ENCODE measurements at regions not wholly inside any gene's neighbourhood (a gene's known extent, or its start where the extent isn't known, plus 50 kb on each side); places are given as distances from the start of the nearest gene placed in this dataset.
"Not testable (repeated sequence)": the region's sequence is repeated elsewhere in the genome, so short reads cannot be mapped to it uniquely, and the experiment has no call there.

DNA sequence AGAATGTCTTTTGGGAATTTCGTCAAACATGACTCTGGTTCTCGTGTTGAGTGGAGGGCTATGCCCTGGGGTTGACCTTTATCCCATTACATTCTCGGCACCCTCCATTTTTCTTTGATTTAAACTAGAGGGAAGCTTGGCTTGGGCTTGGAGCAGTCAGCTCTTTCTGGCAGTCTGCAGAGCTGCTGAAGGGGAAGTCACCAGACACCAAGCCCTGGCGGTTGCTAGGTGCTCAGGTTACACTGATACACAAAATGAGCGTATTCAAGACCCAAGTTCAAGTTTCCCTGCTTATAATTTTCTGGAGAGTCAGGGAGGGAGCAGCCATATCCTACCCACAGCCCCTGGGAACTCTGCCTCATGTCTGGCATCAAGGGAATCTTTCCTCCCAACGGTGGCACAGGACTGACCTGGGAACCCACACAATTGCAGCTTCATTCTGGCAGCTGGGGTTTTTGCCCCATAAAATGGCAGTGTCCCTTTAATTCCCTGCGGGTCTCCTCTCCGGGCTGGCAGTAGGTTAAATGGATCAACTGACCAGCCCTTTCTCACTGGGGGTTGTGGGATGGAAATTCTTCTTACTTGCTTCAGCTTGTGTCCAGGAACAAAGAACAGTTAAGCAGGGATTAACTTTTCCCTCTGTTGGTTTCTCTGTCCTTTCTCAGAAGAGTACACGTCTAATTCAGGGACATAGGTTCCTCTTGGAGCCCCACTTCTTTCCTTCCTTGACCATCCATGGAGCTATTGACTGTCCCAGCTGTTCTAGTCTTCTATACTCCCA lies 110.0 kb upstream of the DLG1 start:
- no peak for DNase-seq (ENCODE audit: extremely low read depth in 1 of 2, low read depth in 1 of 2)

DNA sequence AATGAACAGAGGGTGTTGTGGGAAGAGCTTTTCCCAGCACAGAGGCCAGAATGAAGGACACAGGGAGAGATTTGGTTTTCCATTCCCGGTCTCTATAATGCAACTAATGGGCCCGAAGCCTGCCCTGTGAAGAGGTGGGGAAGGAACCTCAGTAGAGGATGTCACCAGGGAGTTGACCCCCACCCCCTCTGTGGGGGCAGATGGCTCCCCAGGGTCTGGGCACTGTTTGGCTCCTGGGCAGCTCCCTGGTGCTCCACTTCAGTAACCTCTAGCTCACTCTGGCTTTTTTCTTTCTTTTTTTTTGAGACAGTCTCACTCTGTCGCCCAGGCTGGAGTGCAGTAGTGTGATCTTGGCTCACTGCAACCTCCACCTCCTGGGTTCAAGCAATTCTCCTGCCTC lies 109.1 kb upstream of the DLG1 start:
- DNase-seq (ENCODE audit: extremely low read depth in 1 of 2, low read depth in 1 of 2), result no peak

DNA sequence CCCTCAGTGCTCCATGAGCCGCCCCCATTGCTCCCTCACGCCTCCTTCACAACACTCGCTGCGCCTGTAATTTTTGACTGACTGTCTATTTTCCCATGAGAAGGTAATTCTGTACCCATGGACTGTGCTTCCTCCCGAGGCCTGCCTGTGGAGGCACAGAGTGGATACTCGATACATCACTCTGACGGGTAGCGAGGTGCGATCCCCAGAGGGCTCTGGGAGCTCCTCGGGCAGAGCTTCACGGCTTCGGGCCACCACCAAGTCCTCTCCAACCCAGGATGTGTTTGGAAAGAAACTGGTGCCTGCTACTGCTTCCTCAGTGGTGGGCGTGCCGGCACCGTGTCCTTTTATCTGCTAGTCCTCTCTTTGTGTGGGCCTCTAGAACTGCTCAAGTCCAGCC lies 108.6 kb upstream of the DLG1 start:
- DNase-seq (ENCODE audit: extremely low read depth in 1 of 2, low read depth in 1 of 2), result no peak

DNA sequence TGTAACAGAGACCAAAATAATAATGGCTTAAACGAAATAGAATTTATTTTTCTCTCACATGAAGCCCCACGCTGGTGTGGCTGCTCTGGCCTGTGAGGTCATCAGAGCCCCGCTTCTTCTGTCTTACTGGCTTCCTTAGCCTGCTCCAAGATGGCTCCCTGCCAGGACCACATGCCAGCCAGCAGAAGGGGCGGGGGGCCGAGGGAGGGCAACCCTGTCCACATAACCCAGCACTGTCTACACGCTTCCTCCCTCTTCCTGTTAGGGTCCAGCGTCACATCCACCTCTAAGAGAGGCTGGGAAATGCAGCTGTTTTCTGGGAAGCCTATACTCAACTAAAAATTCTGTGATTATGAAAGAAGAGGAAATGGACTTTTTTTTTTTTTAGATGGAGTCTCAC lies 107.9 kb upstream of the DLG1 start:
- no peak for DNase-seq (ENCODE audit: extremely low read depth in 1 of 2, low read depth in 1 of 2)

DNA sequence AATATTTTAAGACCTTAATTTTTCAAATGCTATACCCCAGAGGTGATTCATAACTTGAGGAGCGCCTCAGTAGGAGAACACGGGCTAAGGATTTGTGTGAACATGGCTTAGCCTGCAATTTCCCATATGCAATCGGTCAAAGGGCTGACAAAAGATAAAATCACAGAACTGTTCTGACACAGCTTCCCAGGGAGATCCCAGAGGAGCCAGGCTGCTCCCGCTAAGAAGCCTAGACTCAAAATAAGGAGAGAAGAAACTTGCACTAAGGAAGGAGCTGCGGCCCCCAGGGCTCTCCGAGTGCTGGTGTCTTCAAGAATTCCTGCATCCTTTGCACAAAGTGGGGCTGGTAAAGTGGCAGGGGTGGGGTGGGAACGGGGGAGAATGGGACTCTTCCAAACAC lies 106.3 kb upstream of the DLG1 start:
- no peak for DNase-seq (ENCODE audit: extremely low read depth in 1 of 2, low read depth in 1 of 2)

DNA sequence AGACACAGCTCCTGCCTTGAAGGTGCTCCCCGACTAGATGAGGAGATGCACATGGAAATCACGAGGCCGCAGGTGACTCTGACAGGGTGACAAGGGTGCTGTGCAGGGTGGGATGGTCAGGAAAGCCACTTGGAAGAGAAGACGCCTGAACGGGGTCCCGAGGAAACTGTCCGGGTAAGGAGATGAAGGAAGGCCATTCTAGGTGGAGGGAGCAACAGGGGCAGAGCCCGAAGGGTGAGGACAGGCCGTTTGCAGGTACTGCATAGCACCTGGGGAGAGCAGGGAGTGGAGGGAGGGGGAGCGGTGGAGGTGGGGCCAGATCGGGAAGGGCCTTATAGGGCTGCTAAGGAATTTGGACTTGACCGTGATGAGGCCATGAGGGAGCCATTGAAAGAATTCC lies 105.6 kb upstream of the DLG1 start:
- no peak for DNase-seq (ENCODE audit: extremely low read depth in 1 of 2, low read depth in 1 of 2)

DNA sequence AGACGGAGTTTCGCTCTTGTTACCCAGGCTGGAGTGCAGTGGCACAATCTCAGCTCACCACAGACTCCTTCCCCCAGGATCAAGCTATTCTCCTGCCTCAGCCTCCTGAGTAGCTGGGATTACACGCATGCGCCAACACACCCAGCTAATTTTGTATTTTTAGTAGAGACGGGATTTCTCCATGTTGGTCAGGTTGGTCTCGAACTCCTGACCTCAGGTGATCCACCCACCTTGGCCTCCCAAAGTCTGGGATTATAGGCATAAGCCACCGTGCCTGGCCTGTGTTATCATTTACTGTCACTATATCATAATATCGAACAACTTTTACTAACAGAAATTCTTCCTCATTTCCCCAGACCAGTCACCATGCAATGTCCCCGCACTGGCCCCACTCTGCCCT lies 104.0 kb upstream of the DLG1 start:
- not testable (repeated sequence) for DNase-seq (ENCODE audit: extremely low read depth in 1 of 2, low read depth in 1 of 2)

DNA sequence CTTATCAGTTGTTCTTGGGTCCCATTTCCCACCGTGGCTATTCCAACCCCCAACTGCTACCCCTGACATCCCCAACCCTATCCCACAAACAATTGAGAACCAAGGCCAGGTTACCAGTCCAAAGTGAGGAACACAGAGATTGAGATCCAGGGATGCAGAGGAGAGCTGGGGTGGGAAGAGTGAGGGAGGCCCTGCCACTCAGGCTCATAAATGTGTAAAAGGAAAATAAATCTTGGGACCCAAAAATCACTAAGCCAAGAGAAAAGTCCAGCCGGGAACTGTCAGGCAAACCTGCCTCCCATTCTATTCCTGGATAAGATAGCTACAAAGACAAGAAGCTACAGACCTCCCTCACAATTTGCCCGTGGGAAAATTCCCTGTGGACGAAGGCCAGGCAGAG lies 101.1 kb upstream of the DLG1 start:
- no peak for DNase-seq (ENCODE audit: extremely low read depth in 1 of 2, low read depth in 1 of 2)

DNA sequence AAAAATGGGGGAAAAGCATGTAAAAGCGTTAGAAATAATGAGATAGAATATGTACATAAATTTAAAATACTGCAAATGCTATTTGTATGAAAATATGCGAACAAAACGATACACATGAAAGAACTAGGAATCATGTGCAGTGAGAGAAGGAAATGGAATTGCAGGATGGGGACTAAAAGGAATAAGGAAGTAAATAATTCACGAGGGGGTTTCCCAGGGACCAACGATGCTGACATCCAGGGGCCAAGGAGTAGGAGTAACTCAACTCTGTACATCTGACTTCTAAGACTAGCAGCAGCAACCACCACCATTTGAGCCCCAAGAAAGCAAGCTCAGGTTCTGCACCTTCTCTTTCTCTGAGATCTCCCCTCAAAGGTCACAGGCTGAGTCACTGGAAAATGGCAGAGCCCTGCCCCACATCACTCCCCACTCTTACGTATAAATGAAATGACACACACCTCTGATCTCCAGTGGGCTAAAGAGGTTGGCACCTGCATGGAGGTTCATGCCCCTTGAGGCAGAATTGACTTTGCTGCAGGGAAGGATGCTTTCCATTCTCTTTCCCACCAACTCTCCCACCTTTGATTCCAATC lies 100.0 kb upstream of the DLG1 start:
- peak in 1 of 2 donors; percentile 34 for DNase-seq (ENCODE audit: extremely low read depth in 1 of 2, low read depth in 1 of 2)

DNA sequence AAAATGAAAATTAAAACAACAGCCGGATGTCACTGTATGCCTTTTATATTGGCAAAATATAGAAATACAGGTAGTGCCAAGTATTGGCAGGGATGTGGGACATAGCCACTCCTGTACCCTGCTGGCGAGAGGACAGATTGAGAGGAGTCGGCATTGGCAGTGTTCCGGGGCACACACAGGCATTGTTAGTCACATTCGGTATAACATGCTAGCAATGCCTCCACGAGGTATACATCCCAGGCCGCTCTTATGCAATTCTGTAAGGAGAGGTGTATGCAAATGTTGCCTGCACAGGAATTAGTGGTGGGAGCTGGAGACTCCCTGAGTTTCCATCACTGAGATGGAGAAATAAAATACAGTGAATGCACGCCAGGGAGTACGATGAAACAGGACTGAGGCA lies 99.4 kb upstream of the DLG1 start:
- DNase-seq (ENCODE audit: extremely low read depth in 1 of 2, low read depth in 1 of 2), result no peak

DNA sequence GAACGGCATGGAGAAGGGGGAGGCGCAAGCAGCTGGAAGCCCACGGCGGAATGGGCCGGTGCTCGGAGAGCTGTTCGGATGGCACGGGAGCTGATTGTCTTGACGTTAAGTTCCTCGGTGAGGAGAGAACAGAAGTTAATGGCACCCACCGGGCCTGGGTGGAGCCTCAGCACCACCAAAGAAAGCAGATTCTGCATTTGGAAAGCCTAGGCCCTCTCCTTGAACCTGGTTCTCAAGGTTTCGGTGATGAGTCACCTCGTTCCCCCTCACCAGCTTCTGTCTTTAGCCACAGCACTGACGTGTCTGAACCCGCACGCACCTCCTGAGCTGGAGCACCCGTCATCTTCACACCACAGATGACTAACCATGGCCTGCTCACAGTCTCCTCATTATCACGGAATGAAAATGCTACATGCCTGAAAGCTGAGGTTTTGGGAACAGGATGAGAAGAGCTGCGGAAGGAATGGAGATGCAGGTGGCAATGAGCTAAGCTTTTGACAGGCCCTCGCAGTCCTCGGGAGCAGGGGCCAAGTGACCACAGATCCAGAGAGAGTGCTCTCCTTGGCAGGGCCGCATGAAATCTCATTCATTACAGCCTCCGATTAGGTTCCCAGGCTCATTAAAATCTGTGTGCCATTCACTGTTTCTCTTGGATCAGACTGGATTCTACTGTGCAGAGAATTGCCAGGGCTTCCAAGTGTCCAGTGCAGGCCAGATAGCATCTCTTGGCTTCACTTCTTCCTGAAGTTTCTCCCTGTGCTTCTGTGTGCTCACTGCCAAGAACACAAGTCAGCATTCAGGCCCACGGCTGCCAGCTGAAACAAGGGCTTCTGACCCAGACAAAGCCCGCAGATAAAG lies 96.3 kb upstream of the DLG1 start:
- DNase-seq (ENCODE audit: extremely low read depth in 1 of 2, low read depth in 1 of 2), result peak; percentile 32 to 69

DNA sequence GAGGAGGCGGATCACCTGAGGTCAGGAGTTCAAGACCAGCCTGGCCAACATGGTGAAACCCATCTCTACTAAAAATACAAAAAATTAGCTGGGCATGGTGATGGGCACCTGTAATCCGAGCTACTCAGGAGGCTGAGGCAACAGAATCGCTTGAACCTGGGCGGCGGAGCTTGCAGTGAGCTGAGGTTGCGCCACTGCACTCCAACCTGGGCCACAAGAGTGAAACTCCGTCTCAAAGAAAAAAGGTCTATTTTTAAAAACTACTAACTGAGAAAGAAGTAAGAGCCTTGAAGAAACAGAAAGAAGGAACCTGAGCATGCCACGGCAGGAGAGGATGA lies 95.7 kb upstream of the DLG1 start:
- not testable (repeated sequence) for DNase-seq (ENCODE audit: extremely low read depth in 1 of 2, low read depth in 1 of 2)

DNA sequence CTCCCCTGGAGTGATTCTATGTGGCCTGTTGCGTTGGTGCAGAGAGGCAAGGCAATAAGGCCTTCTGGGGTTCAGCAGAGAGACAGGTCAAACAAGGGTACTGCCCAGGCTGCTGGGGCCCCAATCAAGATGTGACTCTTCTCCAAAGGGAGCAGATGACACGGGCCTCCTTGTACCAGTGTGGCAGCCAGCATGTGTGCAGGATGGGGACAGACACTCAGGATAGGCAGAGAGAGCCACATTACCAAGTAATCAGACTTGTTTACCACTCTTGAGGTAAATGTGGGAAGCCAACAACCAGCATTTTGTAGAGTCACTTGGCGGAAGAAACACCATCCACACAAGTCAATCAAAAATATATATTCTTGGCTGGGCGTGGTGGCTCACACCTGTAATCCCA lies 95.3 kb upstream of the DLG1 start:
- DNase-seq (ENCODE audit: extremely low read depth in 1 of 2, low read depth in 1 of 2), result no peak

DNA sequence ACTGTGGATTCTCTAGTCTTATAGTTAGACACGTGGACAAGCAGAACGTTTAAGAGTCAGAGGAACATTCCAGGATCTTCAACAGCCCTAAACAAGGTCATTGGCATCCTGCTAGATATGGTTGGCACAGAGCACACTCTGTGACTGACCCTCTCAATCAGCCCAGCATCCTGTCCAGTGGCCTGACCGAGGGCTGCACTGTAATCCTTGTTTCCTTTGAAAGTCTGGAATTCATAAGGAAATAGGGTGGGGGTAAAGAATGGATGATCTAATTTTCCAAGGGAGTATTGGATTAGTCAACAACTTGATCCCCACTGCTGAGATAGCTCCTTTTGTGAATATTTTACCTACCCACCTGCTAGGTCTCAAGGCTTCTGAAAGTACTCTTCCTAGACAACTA lies 94.5 kb upstream of the DLG1 start:
- no peak for DNase-seq (ENCODE audit: extremely low read depth in 1 of 2, low read depth in 1 of 2)

DNA sequence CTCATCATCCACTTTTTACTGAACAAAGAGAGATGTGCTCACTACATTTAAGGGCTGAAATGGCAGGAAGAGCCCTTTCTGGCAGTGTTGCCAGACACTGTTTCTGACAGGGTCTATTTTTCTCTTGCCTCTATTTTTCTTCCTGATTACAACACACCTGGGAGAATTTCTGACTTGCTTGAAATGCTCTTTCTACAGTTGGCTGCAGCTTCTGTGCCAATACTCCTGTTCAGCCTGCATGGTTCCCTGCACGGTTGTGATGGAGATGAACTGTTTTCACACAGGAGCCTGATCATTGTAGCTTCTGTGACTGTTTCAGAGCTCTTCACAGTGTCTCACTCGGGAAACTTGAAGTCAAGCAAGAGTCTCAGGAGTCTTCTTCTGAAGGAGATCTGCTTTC lies 83.0 kb upstream of the DLG1 start:
- no peak for DNase-seq (ENCODE audit: extremely low read depth in 1 of 2, low read depth in 1 of 2)

DNA sequence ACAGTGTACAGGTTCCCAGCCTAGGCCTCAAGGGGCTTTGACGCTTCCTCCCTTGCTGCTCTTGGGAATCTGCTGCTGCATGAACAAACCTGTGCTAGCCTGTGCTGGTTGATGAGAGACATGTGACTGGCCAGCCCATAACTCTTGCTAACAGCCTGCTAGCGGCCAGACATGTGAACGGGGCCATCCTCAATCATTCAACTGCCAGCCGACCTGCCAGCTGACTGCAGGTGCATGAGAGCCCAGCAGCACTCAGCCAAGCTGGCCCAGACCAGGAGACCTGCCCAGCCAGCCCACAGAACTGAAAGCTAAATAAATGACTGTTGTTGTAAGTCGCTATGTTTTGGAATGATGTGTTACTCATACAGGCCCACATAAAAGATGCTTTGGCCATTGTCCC lies 82.4 kb upstream of the DLG1 start:
- no peak for DNase-seq (ENCODE audit: extremely low read depth in 1 of 2, low read depth in 1 of 2)

DNA sequence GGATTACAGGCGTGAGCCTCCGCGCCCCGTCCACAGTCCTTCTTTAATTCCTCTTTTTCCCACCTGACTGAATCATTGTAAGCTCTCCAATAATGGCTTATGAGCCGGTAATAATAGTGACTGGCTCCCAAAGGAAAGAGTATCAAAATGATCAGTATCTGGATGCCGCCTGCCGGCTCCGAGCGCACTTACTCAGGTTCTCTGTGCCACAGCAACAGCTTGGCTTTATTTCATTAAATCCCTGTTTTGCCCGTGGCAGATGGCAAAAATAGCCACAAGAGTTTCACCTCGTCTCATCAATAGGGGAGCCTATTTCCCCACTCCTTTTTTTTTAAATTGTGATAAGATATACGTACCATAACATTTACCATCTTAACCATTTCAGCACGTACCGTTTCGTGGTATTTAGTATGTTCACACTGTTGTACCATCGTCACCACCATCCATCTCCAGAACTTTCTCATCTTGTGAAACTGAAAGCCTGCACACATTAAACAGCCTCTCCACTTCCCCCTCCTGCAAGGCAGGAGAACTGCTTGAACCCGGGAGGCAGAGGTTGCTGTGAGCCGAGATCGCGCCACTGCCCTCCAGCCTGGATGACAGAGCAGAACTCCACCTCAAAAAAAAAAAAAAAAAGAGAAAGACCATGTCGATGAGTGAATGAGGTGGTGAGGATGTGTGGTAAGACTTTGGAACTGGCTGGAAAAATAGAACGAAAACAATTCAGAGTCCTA lies 80.7 kb upstream of the DLG1 start:
- no peak for DNase-seq (ENCODE audit: extremely low read depth in 1 of 2, low read depth in 1 of 2)

DNA sequence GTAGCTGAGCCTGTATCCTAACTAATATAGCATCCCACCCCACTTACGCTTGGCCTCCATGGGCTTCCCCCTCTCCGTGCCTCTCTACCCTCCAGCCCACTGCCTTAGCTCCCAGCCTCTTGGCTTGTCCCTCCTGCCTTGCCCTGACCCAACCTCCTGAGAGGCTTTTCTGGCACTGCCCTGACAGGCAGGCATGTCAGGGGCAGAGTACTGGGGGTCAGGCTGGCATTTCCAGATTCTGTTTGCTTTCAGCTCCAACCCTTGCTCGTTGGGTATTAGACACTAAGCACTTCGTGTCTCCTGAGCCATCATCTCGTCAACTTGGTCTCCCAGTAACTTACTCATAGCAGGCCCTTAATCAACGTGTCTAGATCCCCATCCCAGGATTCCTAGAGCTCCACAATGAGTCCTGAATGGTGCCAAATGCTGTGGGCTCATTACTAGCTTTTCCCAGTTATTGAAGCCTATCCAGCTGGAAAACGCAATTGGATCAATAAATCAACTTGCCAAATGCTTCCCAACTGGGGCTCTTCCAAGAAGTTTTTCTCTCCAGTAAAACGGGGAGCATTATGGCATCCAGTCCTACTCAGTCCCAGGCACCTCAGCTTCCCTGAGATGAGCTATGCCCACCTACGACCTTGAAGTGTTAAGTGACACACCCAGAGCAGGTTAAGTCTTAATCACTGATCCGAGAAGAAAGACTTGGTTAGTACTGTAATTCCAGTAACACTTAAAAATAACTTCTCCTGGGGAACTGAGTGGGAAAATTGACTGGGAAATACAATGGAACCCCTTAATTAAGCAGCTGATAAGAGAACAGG lies 78.5 kb upstream of the DLG1 start:
- no peak for DNase-seq (ENCODE audit: extremely low read depth in 1 of 2, low read depth in 1 of 2)

DNA sequence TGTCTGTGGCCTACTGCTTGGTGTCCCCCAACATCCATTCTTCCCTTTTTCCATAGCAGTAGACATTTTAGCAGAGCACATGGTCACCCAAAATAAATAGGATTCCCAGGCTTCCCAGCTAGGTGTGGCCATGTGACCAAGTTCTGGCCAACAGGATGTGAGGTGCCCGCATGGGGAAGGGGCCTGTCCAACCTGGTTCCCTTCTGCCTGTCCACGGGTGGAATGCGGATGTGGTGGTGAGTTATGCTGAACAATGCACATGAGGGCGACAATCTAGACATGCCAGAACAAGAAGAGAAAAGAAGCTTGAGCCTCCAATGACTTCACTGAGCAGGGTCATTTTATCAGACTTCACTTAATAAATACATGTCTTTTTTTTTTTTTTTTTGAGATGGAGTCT lies 77.6 kb upstream of the DLG1 start:
- no peak for DNase-seq (ENCODE audit: extremely low read depth in 1 of 2, low read depth in 1 of 2)

DNA sequence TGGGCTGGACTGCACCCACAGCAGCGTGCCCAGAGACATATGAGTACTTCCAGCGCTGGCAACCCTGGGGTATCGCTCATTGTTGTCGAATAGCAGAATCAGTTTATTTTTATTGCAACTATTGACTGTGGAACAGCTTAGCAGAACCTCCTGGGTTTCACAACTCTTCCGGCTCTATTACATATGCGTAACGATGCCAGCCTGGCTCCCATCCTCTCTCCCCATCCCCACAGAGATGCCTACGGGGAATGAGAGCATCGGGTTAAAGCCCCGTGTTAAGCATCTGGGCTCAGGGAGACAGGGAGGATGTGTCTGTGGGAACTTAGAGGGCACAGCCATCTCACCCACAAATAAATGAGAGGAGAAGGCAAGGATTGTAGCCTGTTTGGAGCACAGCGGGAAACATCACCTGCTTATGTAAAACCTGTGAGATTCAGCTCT lies 76.6 kb upstream of the DLG1 start:
- DNase-seq (ENCODE audit: extremely low read depth in 1 of 2, low read depth in 1 of 2), result no peak

DNA sequence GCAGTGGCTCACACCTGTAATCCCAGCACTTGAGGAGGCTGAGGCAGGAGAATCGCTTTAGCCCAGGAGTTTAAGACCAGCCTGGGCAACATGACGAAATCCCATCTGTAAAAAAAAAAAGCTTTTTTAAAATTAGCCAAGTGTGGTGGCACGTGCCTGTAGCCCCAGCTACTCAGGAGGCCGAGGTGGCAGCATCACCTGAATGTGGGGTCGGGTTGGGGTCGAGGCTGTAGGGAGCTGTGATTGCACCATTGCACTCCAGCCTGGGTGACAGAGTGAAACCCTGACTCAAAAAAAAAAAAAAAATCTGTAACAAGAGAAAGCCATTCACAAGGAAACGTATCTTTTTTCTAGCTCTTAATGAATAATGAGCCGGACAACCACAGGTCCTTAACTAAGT lies 74.7 kb upstream of the DLG1 start:
- DNase-seq (ENCODE audit: extremely low read depth in 1 of 2, low read depth in 1 of 2), result no peak

Measured in stimulated activated CD8-positive, alpha-beta memory T cell treated with anti-CD3 and anti-CD28 coated beads, Interleukin-7, amount 100 ng/mL, for 48 hours (primary cell).